Liver (tissue), 7 donors: ENCODE measurements at regions not wholly inside any gene's neighbourhood (a gene's known extent, or its start where the extent isn't known, plus 50 kb on each side); places are given as distances from the start of the nearest gene placed in this dataset.

Experiments used
- DNase-seq: peaks from one replicate; pipeline ENCODE4 v3.0.0-alpha.2; 2017; ENCODE audit warnings: low spot score
- H3K27ac ChIP-seq, 2 donors: one replicate each; pipeline ENCODE4 v1.7.0; 2013; ENCODE audit warnings: inconsistent platforms in 2 of 2, low read length in 2 of 2, control low read depth in 1 of 2, low read depth in 1 of 2, mild to moderate bottlenecking in 1 of 2
- H3K27me3 ChIP-seq, 4 donors: one replicate each; pipeline versions ENCODE4 v1.6.1 to v1.7.0; 2013; ENCODE audit warnings: low read length in 3 of 4, inconsistent platforms in 1 of 4, mild to moderate bottlenecking in 1 of 4, moderate library complexity in 1 of 4; ENCODE audit not compliant: control insufficient read depth in 4 of 4, insufficient read depth in 4 of 4
- H3K36me3 ChIP-seq, 4 donors: one replicate each; pipeline versions ENCODE4 v1.6.1 to v1.7.0; 2013; ENCODE audit warnings: low read length in 3 of 4, mild to moderate bottlenecking in 3 of 4, low read depth in 1 of 4, moderate library complexity in 1 of 4; ENCODE audit not compliant: control insufficient read depth in 4 of 4, insufficient read depth in 3 of 4
- H3K4me1 ChIP-seq, 4 donors: one replicate each; pipeline versions ENCODE4 v1.6.1 to v1.7.0; 2013; ENCODE audit warnings: low read length in 3 of 4, mild to moderate bottlenecking in 3 of 4, moderate library complexity in 1 of 4; ENCODE audit not compliant: control insufficient read depth in 4 of 4, insufficient read depth in 4 of 4
- H3K4me3 ChIP-seq, 3 donors: one replicate each; pipeline versions ENCODE4 v1.6.1 to v1.7.0; 2013; ENCODE audit warnings: low read length in 3 of 3, control low read depth in 1 of 3, low read depth in 1 of 3, mild to moderate bottlenecking in 1 of 3
- H3K9ac ChIP-seq, 2 donors: one replicate each; pipeline ENCODE4 v1.7.0; 2013; ENCODE audit warnings: low read length in 2 of 2, mild to moderate bottlenecking in 2 of 2, moderate library complexity in 2 of 2, control low read depth in 1 of 2, low read depth in 1 of 2
- H3K9me3 ChIP-seq, 4 donors: one replicate each; pipeline versions ENCODE4 v1.6.1 to v1.7.0; 2013; ENCODE audit warnings: low read length in 3 of 4; ENCODE audit not compliant: control insufficient read depth in 4 of 4
- EGR1 ChIP-seq, 2 donors: IDR thresholded peaks; 2 replicates each; pipeline ENCODE4 v1.6.1; 2016 to 2018; ENCODE audit warnings: antibody characterized with exemption in 2 of 2, low read depth in 2 of 2
- FOXA2 ChIP-seq: IDR thresholded peaks from 2 replicates; pipeline ENCODE4 v1.6.1; 2016; ENCODE audit warnings: antibody characterized with exemption
- GABPA ChIP-seq, 2 donors: IDR thresholded peaks in 1 of 2; conservative IDR thresholded peaks in 1 of 2; 2 replicates each; pipeline ENCODE4 v1.6.1; 2016; ENCODE audit warnings: antibody characterized with exemption in 2 of 2, mild to moderate bottlenecking in 1 of 2, moderate library complexity in 1 of 2
- HNF4A ChIP-seq, 2 donors: conservative IDR thresholded peaks; 2 replicates each; pipeline ENCODE4 v1.6.1; 2016; ENCODE audit warnings: antibody characterized with exemption in 2 of 2, mild to moderate bottlenecking in 2 of 2
- HNF4G ChIP-seq: IDR thresholded peaks from 2 replicates; pipeline ENCODE4 v1.6.1; 2016; ENCODE audit warnings: antibody characterized with exemption
- JUND ChIP-seq, 2 donors: IDR thresholded peaks; 2 replicates each; pipeline ENCODE4 v1.6.1; 2016; ENCODE audit warnings: antibody characterized with exemption in 2 of 2
- NR2F2 ChIP-seq: IDR thresholded peaks from 2 replicates; pipeline ENCODE4 v1.6.1; 2016; ENCODE audit warnings: antibody characterized with exemption
- RAD21 ChIP-seq, 2 donors: IDR thresholded peaks; 2 replicates each; pipeline ENCODE4 v1.6.1; 2016; ENCODE audit warnings: antibody characterized with exemption in 2 of 2, mild to moderate bottlenecking in 2 of 2
- RXRA ChIP-seq, 2 donors: IDR thresholded peaks; 2 replicates each; pipeline ENCODE4 v1.6.1; 2017 to 2018; ENCODE audit warnings: antibody characterized with exemption in 2 of 2, mild to moderate bottlenecking in 1 of 2
- SP1 ChIP-seq: IDR thresholded peaks from 2 replicates; pipeline ENCODE4 v1.6.1; 2018; ENCODE audit warnings: antibody characterized with exemption, mild to moderate bottlenecking
- WGBS: extraction: QIAGEN DNeasy Blood & Tissue Kit; methylation state at CpG from one replicate; pipeline ENCODE4 v1.1.7; 2013; 5-methylcytosine and 5-hydroxymethylcytosine counted together
- TF ChIP-seq, protein P1 (sequence below): IDR thresholded peaks from 2 replicates; pipeline ENCODE4 v1.6.1; 2016; ENCODE audit warnings: antibody characterized with exemption
- TF ChIP-seq, protein P2 (sequence below): IDR thresholded peaks from 2 replicates; pipeline ENCODE4 v1.6.1; 2016; ENCODE audit warnings: antibody characterized with exemption
- TF ChIP-seq, protein P3 (sequence below): IDR thresholded peaks from 2 replicates; pipeline ENCODE4 v1.6.1; 2016; ENCODE audit warnings: antibody characterized with exemption
- TF ChIP-seq, protein P4 (sequence below): IDR thresholded peaks from 2 replicates; pipeline ENCODE4 v1.6.1; 2016; ENCODE audit warnings: antibody characterized with exemption, mild to moderate bottlenecking
- donor health status: healthy.
- donor health status: healthy.
- donor health status: healthy.
- donor health status: healthy.

DNA sequence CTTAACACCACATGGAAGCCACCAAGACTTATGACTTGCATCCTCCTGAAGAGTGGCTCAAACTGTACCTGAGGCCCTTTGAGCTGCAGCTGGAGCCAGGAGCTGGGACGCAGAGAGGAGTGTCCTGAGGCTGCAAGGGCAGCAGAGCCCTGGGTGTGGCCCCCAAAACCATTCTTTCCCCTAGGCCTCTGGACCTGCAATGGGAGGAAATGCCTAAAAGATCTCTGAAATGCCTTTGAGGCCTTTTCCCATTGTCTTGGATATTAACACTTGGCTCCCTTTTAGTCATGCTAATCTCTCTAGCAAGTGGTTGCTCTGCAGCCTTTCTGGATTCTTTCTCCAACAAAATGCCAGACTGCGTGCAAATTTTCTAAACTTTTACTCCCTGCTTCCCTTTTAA, 156.1 kb downstream of the SLC38A4 start:
- H3K4me3 ChIP-seq: no peak overlapping the region
- WGBS: 49% methylated on average over 2 of the region's 2 CpGs

DNA sequence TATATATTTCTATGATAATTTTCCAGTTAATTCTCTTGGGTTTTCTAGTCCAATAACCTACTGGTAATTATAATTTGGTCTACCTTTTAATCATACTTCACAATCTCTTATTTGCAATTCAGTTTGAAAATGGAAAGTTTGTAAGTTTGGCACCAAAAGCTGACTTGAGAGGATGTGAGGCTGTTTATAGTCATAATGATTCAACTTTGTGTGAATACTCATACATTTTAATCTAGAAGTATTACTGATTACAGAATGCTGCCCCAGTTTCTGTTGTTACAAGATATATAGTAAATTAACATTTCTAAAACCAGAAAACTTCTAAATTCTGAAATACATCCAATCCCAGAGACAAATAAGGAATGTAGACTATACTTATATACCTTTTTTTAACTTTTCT, 158.2 kb downstream of the SLC38A4 start:
- Histone ChIP-seq H3K27ac (no peak overlapping the region), H3K4me1 (no peaks in the 10 kb centered on the region), H3K4me3 (no peak overlapping the region), H3K9me3 (no peaks in the 10 kb centered on the region), H3K9ac (no peak overlapping the region), H3K27me3 (no peaks in the 10 kb centered on the region), H3K36me3 (no peaks in the 10 kb centered on the region)
- DNase-seq: no peak
- TF ChIP-seq, protein P1, sequence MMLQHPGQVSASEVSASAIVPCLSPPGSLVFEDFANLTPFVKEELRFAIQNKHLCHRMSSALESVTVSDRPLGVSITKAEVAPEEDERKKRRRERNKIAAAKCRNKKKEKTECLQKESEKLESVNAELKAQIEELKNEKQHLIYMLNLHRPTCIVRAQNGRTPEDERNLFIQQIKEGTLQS: no peak
- no peak for TF ChIP-seq HNF4G
- TF ChIP-seq JUND (IDR thresholded peaks at IDR 0.05): no peak
- no peak for TF ChIP-seq EGR1 (IDR thresholded peaks at IDR 0.05; ENCODE audit: low read depth in 2 of 2)
- no peak for TF ChIP-seq RAD21 (IDR thresholded peaks at IDR 0.05)
- TF ChIP-seq, protein P2, sequence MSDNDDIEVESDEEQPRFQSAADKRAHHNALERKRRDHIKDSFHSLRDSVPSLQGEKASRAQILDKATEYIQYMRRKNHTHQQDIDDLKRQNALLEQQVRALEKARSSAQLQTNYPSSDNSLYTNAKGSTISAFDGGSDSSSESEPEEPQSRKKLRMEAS: no peak
- TF ChIP-seq HNF4A (conservative IDR thresholded peaks at IDR 0.05): no peak
- TF ChIP-seq NR2F2: no peak
- no peak for TF ChIP-seq RXRA (IDR thresholded peaks at IDR 0.05)
- TF ChIP-seq FOXA2: no peak

More for the DNA sequence above, 156.1 kb downstream of the SLC38A4 start:
- no peak overlapping the region for H3K27ac ChIP-seq
- no peaks in the 10 kb centered on the region for H3K27me3 ChIP-seq
- H3K4me1 ChIP-seq: no peaks in the 10 kb centered on the region
- DNase-seq: no peak
- H3K9me3 ChIP-seq: no peaks in the 10 kb centered on the region
- no peak overlapping the region for H3K9ac ChIP-seq
- TF ChIP-seq, protein P3, sequence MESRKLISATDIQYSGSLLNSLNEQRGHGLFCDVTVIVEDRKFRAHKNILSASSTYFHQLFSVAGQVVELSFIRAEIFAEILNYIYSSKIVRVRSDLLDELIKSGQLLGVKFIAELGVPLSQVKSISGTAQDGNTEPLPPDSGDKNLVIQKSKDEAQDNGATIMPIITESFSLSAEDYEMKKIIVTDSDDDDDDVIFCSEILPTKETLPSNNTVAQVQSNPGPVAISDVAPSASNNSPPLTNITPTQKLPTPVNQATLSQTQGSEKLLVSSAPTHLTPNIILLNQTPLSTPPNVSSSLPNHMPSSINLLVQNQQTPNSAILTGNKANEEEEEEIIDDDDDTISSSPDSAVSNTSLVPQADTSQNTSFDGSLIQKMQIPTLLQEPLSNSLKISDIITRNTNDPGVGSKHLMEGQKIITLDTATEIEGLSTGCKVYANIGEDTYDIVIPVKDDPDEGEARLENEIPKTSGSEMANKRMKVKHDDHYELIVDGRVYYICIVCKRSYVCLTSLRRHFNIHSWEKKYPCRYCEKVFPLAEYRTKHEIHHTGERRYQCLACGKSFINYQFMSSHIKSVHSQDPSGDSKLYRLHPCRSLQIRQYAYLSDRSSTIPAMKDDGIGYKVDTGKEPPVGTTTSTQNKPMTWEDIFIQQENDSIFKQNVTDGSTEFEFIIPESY: no peak
- no peak for TF ChIP-seq RXRA (IDR thresholded peaks at IDR 0.05)
- TF ChIP-seq EGR1 (IDR thresholded peaks at IDR 0.05; ENCODE audit: low read depth in 2 of 2): no peak
- TF ChIP-seq, protein P1: no peak
- no peak for TF ChIP-seq SP1
- TF ChIP-seq GABPA (IDR thresholded peaks at IDR 0.05 in 1 of 2, conservative IDR thresholded peaks at IDR 0.05 in 1 of 2): no peak
- no peak for TF ChIP-seq FOXA2
- TF ChIP-seq, protein P4, sequence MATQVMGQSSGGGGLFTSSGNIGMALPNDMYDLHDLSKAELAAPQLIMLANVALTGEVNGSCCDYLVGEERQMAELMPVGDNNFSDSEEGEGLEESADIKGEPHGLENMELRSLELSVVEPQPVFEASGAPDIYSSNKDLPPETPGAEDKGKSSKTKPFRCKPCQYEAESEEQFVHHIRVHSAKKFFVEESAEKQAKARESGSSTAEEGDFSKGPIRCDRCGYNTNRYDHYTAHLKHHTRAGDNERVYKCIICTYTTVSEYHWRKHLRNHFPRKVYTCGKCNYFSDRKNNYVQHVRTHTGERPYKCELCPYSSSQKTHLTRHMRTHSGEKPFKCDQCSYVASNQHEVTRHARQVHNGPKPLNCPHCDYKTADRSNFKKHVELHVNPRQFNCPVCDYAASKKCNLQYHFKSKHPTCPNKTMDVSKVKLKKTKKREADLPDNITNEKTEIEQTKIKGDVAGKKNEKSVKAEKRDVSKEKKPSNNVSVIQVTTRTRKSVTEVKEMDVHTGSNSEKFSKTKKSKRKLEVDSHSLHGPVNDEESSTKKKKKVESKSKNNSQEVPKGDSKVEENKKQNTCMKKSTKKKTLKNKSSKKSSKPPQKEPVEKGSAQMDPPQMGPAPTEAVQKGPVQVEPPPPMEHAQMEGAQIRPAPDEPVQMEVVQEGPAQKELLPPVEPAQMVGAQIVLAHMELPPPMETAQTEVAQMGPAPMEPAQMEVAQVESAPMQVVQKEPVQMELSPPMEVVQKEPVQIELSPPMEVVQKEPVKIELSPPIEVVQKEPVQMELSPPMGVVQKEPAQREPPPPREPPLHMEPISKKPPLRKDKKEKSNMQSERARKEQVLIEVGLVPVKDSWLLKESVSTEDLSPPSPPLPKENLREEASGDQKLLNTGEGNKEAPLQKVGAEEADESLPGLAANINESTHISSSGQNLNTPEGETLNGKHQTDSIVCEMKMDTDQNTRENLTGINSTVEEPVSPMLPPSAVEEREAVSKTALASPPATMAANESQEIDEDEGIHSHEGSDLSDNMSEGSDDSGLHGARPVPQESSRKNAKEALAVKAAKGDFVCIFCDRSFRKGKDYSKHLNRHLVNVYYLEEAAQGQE: no peak
- no peaks in the 10 kb centered on the region for H3K36me3 ChIP-seq
